SK-N-SH (cell line): ENCODE measurements at regions not wholly inside any gene's neighbourhood (a gene's known extent, or its start where the extent isn't known, plus 50 kb on each side); places are given as distances from the start of the nearest gene placed in this dataset.

Source experiments
- CTCF ChIA-PET: fragments of 300-600, 350-600 bp; formaldehyde crosslinking; extraction: SDS; loops from one replicate; lab custom pipeline; 2021; lab: Yijun Ruan, JAX
- POLR2A ChIA-PET: fragments of 350-600 bp; sonication (Branson Sonifier 250); formaldehyde crosslinking; extraction: SDS; loops from one replicate; lab custom pipeline; 2020; ENCODE audit warnings: antibody characterized with exemption, inconsistent platforms; lab: Yijun Ruan, JAX
- DNase-seq: peaks from one replicate; pipeline ENCODE4 v3.0.0; 2012
- H2AFZ ChIP-seq: fragments of 200-600 bp; sonication (generic); 2 replicates; pipeline ENCODE4 v1.8.1; 2016; ENCODE audit warnings: antibody characterized with exemption, mild to moderate bottlenecking, low read depth
- H3F3A ChIP-seq: fragments of 200-600 bp; sonication (generic); replicated peaks from 2 replicates; pipeline ENCODE3; 2016; ENCODE audit warnings: antibody characterized with exemption, mild to moderate bottlenecking; ENCODE audit not compliant: insufficient read depth
- H3K27ac ChIP-seq, 2 experiments: fragments of 200-500 bp in 1 of 2; fragments of 200-600 bp in 1 of 2; sonication (Bioruptor generic) in 1 of 2; sonication (generic), shearing (Covaris generic) in 1 of 2; 2 replicates each; pipeline versions ENCODE4 v1.5.1 to v1.6.1; 2014 to 2016; ENCODE audit warnings: low read depth in 2 of 2, inconsistent platforms in 1 of 2, low read length in 1 of 2, mild to moderate bottlenecking in 1 of 2, mixed read lengths in 1 of 2
- H3K27me3 ChIP-seq: fragments of 200-600 bp; sonication (generic), shearing (Covaris generic); 2 replicates; pipeline ENCODE4 v1.6.1; 2016; ENCODE audit warnings: mixed run types; ENCODE audit not compliant: insufficient read depth
- H3K36me3 ChIP-seq, 2 experiments: fragments of 200-500 bp in 1 of 2; fragments of 200-600 bp in 1 of 2; sonication (Bioruptor generic) in 1 of 2; sonication (generic) in 1 of 2; replicated peaks in 1 of 2; 2 replicates each; pipeline versions ENCODE3 to v1.5.1; 2014 to 2016; ENCODE audit warnings: low read length in 1 of 2, mild to moderate bottlenecking in 1 of 2; ENCODE audit not compliant: insufficient read depth in 2 of 2, control insufficient read depth in 1 of 2
- H3K4me1 ChIP-seq, 2 experiments: fragments of 200-500 bp in 1 of 2; fragments of 200-600 bp in 1 of 2; sonication (Bioruptor generic) in 1 of 2; sonication (generic), shearing (Covaris generic) in 1 of 2; 2 replicates each; pipeline versions ENCODE4 v1.5.1 to v1.6.1; 2014 to 2016; ENCODE audit warnings: low read depth in 1 of 2, low read length in 1 of 2, mixed run types in 1 of 2; ENCODE audit not compliant: insufficient read depth in 2 of 2, control insufficient read depth in 1 of 2
- H3K4me2 ChIP-seq: fragments of 200-600 bp; sonication (generic), shearing (Covaris generic); 2 replicates; pipeline ENCODE4 v1.6.1; 2017; ENCODE audit warnings: mixed run types
- H3K4me3 ChIP-seq, 2 experiments: fragments of 200-500 bp in 1 of 2; fragments of 200-600 bp in 1 of 2; sonication (Bioruptor generic) in 1 of 2; sonication (generic), shearing (Covaris generic) in 1 of 2; 2 replicates each; pipeline versions ENCODE4 v1.5.1 to v1.8.1; 2014 to 2016; ENCODE audit warnings: low read depth in 2 of 2, inconsistent platforms in 1 of 2, low read length in 1 of 2, mild to moderate bottlenecking in 1 of 2, mixed read lengths in 1 of 2, moderate library complexity in 1 of 2
- H3K79me2 ChIP-seq: fragments of 200-600 bp; sonication (generic); 2 replicates; pipeline ENCODE4 v1.8.1; 2017; ENCODE audit warnings: mild to moderate bottlenecking; ENCODE audit not compliant: insufficient read depth
- H3K9ac ChIP-seq: fragments of 200-600 bp; sonication (generic); 2 replicates; pipeline ENCODE4 v1.6.1; 2017; ENCODE audit warnings: mixed run types
- H3K9me2 ChIP-seq: fragments of 200-600 bp; sonication (generic); 2 replicates; pipeline ENCODE4 v1.6.1; 2017; ENCODE audit warnings: mixed run types
- H3K9me3 ChIP-seq: fragments of 200-600 bp; sonication (generic); 2 replicates; pipeline ENCODE4 v1.6.1; 2017; ENCODE audit warnings: mixed run types, mild to moderate bottlenecking, moderate library complexity
- H4K20me1 ChIP-seq: fragments of 200-600 bp; sonication (generic); 2 replicates; pipeline ENCODE4 v1.6.1; 2017; ENCODE audit warnings: mild to moderate bottlenecking, mixed run types; ENCODE audit not compliant: insufficient read depth
- CHD2 ChIP-seq: fragments of 150-350 bp; IDR thresholded peaks from 2 replicates; pipeline ENCODE4 v1.6.1; 2018; ENCODE audit warnings: low read length; ENCODE audit not compliant: partially characterized antibody
- CTCF ChIP-seq: fragments of 200-600 bp; sonication (generic); IDR thresholded peaks from 2 replicates; pipeline ENCODE4 v1.6.1; 2017; ENCODE audit warnings: antibody characterized with exemption, mild to moderate bottlenecking, moderate library complexity
- FOXJ3 ChIP-seq: sonication (generic); formaldehyde crosslinking; IDR thresholded peaks from 2 replicates; pipeline ENCODE4 v1.5.1; 2020; ENCODE audit warnings: mild to moderate bottlenecking, missing genetic modification reagents
- GATA2 ChIP-seq: sonication (generic); formaldehyde crosslinking; IDR thresholded peaks from 2 replicates; pipeline ENCODE4 v1.5.0; 2020; ENCODE audit warnings: mild to moderate bottlenecking, missing genetic modification reagents
- IRF3 ChIP-seq: fragments of 150-350 bp; IDR thresholded peaks from 2 replicates; pipeline ENCODE4 v1.6.1; 2016; ENCODE audit warnings: mild to moderate bottlenecking, low read depth, low read length
- MAX ChIP-seq: IDR thresholded peaks from 2 replicates; pipeline ENCODE4 v1.4.0; 2012; ENCODE audit warnings: low read depth
- MXI1 ChIP-seq: IDR thresholded peaks from 2 replicates; pipeline ENCODE4 v1.6.1; 2012; ENCODE audit warnings: mild to moderate bottlenecking, low read depth, low read length, improper control_type of control experiment
- NRF1 ChIP-seq: IDR thresholded peaks from 2 replicates; pipeline ENCODE4 v1.6.1; 2012; ENCODE audit warnings: low read depth, mild to moderate bottlenecking, low read length
- PBX3 ChIP-seq: IDR thresholded peaks from 2 replicates; pipeline ENCODE4; 2012
- RCOR1 ChIP-seq: fragments of 150-350 bp; IDR thresholded peaks from 2 replicates; pipeline ENCODE4 v1.6.1; 2017; ENCODE audit warnings: antibody characterized with exemption, low read length
- SIN3A ChIP-seq: IDR thresholded peaks from 2 replicates; pipeline ENCODE4 v1.6.1; 2012; ENCODE audit warnings: low read depth, mild to moderate bottlenecking, low read length, moderate library complexity, borderline replicate concordance
- TEAD4 ChIP-seq: IDR thresholded peaks from 2 replicates; pipeline ENCODE4 v1.4.0; 2012; ENCODE audit warnings: mild to moderate bottlenecking, borderline replicate concordance; ENCODE audit not compliant: insufficient read depth
- USF1 ChIP-seq: IDR thresholded peaks from 2 replicates; pipeline ENCODE4 v1.4.0; 2012; ENCODE audit warnings: low read depth, borderline replicate concordance
- TF ChIP-seq, protein P1 (sequence below): IDR thresholded peaks from 2 replicates; pipeline ENCODE4 v1.4.0; 2012; ENCODE audit warnings: low read depth, borderline replicate concordance

- TF ChIP-seq GATA2 (CRISPR knock-in tag), result no peak
- no peak for TF ChIP-seq CHD2
- TF ChIP-seq MXI1, result no peak
- TF ChIP-seq, protein P1, sequence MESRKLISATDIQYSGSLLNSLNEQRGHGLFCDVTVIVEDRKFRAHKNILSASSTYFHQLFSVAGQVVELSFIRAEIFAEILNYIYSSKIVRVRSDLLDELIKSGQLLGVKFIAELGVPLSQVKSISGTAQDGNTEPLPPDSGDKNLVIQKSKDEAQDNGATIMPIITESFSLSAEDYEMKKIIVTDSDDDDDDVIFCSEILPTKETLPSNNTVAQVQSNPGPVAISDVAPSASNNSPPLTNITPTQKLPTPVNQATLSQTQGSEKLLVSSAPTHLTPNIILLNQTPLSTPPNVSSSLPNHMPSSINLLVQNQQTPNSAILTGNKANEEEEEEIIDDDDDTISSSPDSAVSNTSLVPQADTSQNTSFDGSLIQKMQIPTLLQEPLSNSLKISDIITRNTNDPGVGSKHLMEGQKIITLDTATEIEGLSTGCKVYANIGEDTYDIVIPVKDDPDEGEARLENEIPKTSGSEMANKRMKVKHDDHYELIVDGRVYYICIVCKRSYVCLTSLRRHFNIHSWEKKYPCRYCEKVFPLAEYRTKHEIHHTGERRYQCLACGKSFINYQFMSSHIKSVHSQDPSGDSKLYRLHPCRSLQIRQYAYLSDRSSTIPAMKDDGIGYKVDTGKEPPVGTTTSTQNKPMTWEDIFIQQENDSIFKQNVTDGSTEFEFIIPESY, result no peak
- H3K36me3 ChIP-seq, result peaks cover 0 to 11% of the 10 kb centered on the region in 2 experiments
Observed at GRCh38 chr6:140871911-140872310, 1260.8 kb upstream of the GJE1 start.

DNA sequence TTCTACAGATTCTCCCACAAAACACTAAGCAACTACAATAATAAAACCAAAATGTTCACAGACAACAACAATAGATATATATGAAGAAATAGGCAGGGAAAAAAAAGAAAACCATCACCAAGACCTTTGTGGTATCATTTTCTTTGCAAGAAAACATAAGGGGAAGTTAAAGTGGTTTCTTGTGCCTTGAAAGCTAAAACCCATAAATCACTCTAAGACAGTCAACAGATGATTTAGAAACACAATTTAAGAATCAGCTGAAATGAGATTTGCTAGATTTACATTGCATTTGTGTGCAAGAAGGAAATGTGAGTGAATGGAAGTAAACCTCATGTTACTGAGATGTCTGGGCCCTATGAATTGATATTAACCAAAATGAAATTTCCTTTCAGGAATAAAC is 1265.4 kb upstream of the GJE1 start:
- no peaks in the 10 kb centered on the region; the same call in 1 of the 2 replicates for H3K9me3 ChIP-seq
- POLR2A ChIA-PET, result no interaction called here
- peaks cover 5% of the 10 kb centered on the region for H3F3A ChIP-seq
- H3K27me3 ChIP-seq, result no peaks in the 10 kb centered on the region
- no peak overlapping the region for H3K4me3 ChIP-seq
- no peaks in the 10 kb centered on the region for H3K9me2 ChIP-seq
- no peaks in the 10 kb centered on the region for H4K20me1 ChIP-seq
- no peak overlapping the region for H2AFZ ChIP-seq
- H3K9ac ChIP-seq, result no peak overlapping the region
- H3K4me2 ChIP-seq, result no peak overlapping the region
- no peak overlapping the region for H3K27ac ChIP-seq
- no peaks in the 10 kb centered on the region for H3K4me1 ChIP-seq
- CTCF ChIA-PET, result no interaction called here
- peaks cover 0 to 4% of the 10 kb centered on the region in 2 experiments for H3K36me3 ChIP-seq
- TF ChIP-seq SIN3A (no peak), PBX3 (no peak), MAX (no peak), GATA2 (CRISPR knock-in tag) (no peak), USF1 (no peak), NRF1 (no peak), TEAD4 (no peak), RCOR1 (no peak), IRF3 (no peak), CTCF (no peak), FOXJ3 (CRISPR knock-in tag) (no peak)
- no peak for DNase-seq
- H3K79me2 ChIP-seq, result peaks cover 39% of the 10 kb centered on the region

More at GRCh38 chr6:140871911-140872310, 1260.8 kb upstream of the GJE1 start:
- ChIA-PET CTCF (no interaction called here), POLR2A (no interaction called here)
- H3K9me2 ChIP-seq, result no peaks in the 10 kb centered on the region
- H3K79me2 ChIP-seq, result peaks cover 26% of the 10 kb centered on the region
- no peak overlapping the region for H2AFZ ChIP-seq
- H3K27ac ChIP-seq, result no peak overlapping the region
- H3K9me3 ChIP-seq, result no peaks in the 10 kb centered on the region
- no peaks in the 10 kb centered on the region for H4K20me1 ChIP-seq
- H3K4me1 ChIP-seq, result no peaks in the 10 kb centered on the region
- H3K4me2 ChIP-seq, result no peak overlapping the region
- no peak overlapping the region for H3K9ac ChIP-seq
- DNase-seq, result no peak
- no peak overlapping the region for H3K4me3 ChIP-seq
- peaks cover 10% of the 10 kb centered on the region for H3F3A ChIP-seq
- no peaks in the 10 kb centered on the region for H3K27me3 ChIP-seq
